NCI-H526 (cell line): ENCODE measurements at regions not wholly inside any gene's neighbourhood (a gene's known extent, or its start where the extent isn't known, plus 50 kb on each side); places are given as distances from the start of the nearest gene placed in this dataset.

Experiments used
- DNase-seq, 2 experiments: peaks; one replicate each; lab custom pipeline; 2025; lab: John Stamatoyannopoulos, UW

DNA sequence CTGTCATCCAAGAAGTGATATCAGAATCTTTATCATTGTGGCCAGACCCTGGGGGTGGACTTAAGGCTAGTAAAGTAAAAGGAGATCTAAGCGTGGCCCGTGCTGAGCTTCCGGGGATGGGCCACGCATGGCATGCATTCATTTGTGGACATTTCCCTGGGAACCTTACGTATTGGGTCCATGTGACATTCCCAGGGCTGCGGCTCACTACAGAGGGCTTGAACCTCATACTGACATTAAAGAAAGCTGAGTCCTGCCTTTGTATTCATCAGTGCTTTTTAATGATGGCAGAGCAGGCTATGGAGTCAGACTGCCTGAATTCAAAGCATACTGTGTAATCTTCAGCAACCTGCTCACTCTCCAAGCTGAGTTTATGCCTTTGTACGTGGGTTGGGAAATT lies 152.2 kb upstream of the AFDN start:
- DNase-seq: no peak

- DNase-seq: peak in 1 of 2 experiments; percentile 56
Measured at GRCh38 chr6:167676000-167676665, 150.6 kb upstream of the AFDN start.

GRCh38 chr6:167676666-167677421 lies 149.9 kb upstream of the AFDN start:
- DNase-seq: no peak

- DNase-seq: no peak
Measured at GRCh38 chr6:167677422-167677789, 149.3 kb upstream of the AFDN start.

- DNase-seq: peak; percentile 8 to 70
Measured at GRCh38 chr6:167678102-167679101, 148.3 kb upstream of the AFDN start.

- DNase-seq: no peak
Measured at GRCh38 chr6:167679122-167679736, 147.5 kb upstream of the AFDN start.

DNA sequence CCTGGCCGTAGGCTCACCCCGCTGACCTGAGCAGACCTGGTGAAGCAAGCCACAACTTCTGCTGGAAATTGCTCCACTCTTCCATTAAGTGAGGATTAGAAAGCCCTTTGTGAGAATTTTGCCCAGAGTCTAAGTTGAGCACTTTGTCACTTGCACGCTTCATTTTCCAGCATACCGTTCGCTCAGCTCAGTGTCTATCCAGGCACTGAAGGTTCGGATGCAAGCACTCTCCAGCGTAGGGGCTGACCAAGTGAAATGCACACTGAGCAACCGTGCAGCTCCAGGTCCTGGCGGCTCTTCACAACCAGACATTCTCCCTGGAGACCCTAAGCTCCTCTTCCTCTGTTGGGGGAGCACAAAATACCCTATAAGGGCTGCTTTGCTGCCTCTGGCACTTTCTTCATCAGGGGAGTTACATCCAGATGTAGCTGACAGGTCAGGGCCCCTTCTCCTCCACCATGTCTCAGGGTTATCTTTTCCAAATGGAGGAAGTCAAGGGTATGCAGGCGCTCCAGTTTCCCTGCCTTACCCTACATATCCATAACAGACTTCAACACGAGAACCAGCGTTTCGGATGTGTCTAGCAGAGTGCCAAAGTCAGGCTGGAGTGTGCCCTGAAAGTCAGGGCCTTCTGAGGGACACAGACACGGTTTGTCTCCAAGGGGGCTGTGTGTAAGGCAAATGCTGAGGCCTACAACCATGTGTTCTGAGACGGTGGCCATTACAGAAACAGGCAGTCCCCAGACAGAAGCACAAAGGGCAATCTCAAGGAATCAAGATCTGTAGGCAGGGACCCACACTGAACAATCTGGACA lies 146.7 kb upstream of the AFDN start:
- DNase-seq: no peak

DNA sequence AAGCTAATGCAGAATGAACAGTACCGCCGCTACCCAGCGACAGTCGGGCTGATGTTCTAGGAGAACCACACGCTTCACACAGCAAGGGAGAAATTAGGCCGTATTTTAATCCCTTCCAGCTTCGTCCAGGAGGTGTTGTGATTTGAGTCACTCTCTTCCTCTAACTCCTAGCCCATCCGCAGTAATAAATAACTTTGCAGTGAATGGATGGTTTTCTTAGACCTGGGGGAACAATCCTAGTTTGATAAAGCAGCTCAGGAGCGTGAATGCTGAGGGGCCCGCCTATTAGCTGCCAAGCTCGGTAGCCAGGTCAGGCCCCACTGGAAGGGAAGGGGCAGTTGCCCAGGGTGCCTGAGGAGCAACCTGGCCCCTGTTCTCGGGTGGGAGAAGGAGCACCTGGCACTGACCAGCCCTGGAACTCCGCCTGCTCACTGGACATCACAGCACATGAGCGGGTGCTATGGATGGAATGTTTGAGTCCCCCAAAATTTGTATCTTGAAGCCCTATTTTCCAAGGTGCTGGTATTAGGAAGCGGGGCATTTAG lies 146.0 kb upstream of the AFDN start:
- DNase-seq: no peak

GRCh38 chr6:167682125-167682524 lies 144.6 kb upstream of the AFDN start:
- DNase-seq: no peak

DNA sequence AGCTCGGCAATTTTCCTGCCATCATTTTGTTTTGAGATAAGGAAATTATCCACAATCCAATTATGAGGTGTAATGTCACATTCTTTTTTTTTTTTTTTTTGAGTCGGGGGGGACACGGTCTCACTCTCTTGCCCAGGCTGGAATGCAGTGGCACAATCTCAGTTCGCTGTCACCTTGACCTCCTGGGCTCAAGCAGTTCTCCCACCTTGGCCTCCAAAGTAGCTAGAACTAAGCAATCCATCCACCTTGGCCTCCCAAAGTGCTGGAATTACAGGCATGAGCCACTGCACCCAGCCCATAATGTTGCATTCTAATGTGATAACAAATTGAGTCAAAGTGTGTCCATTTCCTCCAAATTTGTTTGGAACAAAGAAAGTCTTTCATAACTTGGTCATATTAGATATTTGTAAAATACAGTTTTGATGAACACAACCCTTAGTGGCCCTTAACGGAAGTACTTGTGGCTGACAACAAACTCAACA lies 144.1 kb upstream of the AFDN start:
- no peak for DNase-seq

GRCh38 chr6:167683028-167683862 lies 143.5 kb upstream of the AFDN start:
- DNase-seq: peak; percentile 48 to 74

- DNase-seq: peak; percentile 63 to 83
Measured at GRCh38 chr6:167684276-167685104, 142.2 kb upstream of the AFDN start.

DNA sequence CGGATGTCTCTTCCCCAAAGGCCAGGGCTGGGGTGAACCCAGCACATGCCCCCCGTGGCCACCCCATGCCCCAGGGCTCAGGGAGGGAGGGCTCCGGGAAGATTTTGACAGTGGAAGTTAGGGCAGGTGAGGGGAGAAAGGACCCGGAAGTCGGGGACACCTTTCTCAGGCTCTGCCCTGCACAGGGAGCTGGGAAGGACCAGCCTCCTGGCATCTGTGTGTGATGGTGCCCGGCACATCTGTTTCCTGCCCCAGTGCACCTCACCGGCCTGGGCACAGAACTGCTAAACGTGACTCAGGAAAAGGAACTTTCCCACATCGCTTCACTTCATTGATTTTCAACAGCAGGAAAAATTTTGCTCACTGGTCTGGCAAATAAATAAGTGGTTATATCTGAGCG lies 141.1 kb upstream of the AFDN start:
- DNase-seq: no peak

DNA sequence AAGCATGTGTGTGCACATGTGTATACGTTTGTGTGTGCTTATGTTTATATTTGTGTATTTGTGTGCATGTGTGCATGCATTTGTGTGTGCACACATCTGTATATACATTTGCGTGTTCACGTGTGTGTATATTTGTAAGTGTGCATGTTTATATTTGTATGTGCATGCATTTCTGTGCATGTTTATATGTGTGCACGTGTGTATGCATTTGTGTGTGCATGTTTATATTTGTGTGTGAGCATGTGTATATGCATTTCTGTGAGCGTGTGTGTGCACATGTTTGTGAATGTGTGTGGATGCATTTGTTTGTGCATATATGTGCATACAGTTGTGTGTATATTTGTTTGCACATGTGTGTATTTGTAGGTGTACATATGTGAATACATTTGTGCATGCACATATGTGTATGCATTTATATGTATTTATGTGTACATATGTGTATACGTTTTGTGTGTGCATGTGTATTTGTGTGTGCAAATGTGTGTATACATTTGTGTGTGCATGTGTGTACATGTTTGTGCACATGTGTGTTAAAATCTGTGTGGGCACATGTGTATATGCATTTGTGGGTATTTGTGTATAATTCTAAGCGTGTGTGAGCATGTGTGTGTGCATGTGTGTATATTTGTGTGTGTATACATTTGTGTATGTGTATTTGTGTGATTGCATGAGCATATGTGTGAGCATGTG lies 140.4 kb upstream of the AFDN start:
- no peak for DNase-seq

DNA sequence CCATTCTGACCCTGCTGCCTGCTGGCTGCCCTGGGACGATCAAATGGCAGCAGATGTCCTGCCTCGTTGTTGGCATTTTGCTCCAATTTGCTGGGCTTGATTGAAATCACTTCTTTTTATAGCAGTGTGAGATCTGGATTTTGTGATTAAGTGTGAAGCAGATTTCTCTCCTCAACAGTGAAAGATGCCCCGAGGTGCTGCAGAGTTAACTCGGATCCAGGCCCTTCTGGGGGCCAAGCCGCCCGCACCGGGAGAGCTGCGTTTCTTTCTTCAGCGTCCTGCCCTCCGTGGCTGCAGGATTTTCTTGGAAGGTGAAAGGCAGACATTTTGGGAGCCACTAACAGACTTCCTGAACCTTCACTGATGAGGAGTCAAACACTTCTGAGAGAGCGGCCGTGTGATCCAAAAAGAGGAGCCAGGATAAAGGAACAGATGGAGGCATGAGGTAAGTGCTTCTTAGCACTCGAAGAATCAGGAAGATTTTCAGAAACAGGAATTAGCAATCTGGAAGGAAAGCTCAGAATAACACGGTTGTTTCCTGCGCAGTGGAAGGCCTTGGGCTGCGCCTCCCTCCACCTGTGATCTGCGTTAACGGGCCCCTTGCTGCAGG lies 139.5 kb upstream of the AFDN start:
- DNase-seq: no peak

- no peak for DNase-seq
Measured at GRCh38 chr6:167688123-167688522, 138.6 kb upstream of the AFDN start.

DNA sequence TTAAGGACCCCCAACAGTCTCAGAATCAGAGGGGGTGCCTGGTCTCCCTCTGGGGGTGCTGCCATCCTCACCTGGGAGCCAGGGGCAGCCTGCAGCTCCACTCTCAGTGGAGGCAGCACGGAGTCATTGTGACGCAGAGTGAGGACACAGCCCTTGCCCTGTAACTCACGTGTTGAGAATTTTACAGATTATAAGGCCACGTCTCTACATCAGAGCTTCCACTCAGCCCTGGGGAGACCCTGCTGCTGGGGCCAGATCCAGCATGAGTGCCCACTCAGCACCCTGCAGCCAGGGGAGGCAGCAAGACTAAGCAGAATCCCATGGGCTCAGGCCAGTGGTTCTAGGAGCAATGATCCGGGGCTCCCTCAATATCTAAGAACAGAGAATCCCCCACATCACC lies 137.4 kb upstream of the AFDN start:
- no peak for DNase-seq

DNA sequence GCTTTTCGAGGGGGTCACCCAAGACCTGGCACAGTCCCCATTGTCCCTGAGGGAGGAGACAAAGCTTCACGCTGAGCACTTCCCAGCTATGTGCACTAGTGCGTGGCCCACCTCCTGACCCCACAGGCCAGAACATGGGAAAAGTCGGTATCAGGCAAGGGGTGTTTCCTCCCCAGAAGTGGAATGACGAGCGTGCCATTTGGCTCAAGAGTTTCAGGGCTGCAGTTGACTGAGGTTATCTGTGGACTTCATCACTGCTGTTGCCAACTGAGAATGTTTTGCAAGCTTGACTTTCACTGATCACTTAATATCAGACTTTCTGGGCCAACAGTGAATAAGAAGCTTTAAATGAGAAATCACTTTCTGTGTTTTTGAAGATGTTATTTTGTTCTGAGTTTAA lies 137.0 kb upstream of the AFDN start:
- no peak for DNase-seq
